OCI-LY7 (cell line): ENCODE measurements at regions not wholly inside any gene's neighbourhood (a gene's known extent, or its start where the extent isn't known, plus 50 kb on each side); places are given as distances from the start of the nearest gene placed in this dataset.

ENCODE experiments used
- BruUV-seq: library from RNA; stranded (reverse); fragments of 400-500 nt; replicated peaks from 2 replicates; lab custom pipeline; 2021; lab: Mats Ljungman, UMichigan
- CTCF ChIA-PET: fragments of 300-600 bp; sonication (Branson Sonifier 250); formaldehyde crosslinking; loops from one replicate; lab custom pipeline; 2022; ENCODE audit warnings: antibody characterized with exemption; ENCODE audit not compliant: unreplicated experiment; lab: Charles Lee
- POLR2A ChIA-PET: fragments of 300-600 bp; sonication (Branson Sonifier 250); formaldehyde crosslinking; loops from one replicate; lab custom pipeline; 2022; ENCODE audit warnings: antibody characterized with exemption; lab: Charles Lee
- DNase-seq: peaks from one replicate; pipeline ENCODE4 v3.0.0-alpha.2; 2015; ENCODE audit warnings: low spot score
- H2AFZ ChIP-seq: fragments of 200-600 bp; sonication (generic), shearing (Covaris generic); 2 replicates; pipeline ENCODE4 v1.6.1; 2014; ENCODE audit warnings: mild to moderate bottlenecking, antibody characterized with exemption, low read length, moderate library complexity
- H3K27ac ChIP-seq: fragments of 200-600 bp; sonication (generic); 2 replicates; pipeline ENCODE4 v1.5.1; 2014; ENCODE audit warnings: mixed run types, low read depth, mild to moderate bottlenecking, moderate library complexity, low read length, inconsistent platforms; ENCODE audit not compliant: poor library complexity, severe bottlenecking
- H3K36me3 ChIP-seq: fragments of 200-600 bp; sonication (generic); 2 replicates; pipeline ENCODE4 v1.6.1; 2014; ENCODE audit warnings: mild to moderate bottlenecking, antibody characterized with exemption, low read length, moderate library complexity, mixed read lengths; ENCODE audit not compliant: insufficient read depth
- H3K4me1 ChIP-seq: fragments of 200-600 bp; sonication (generic); 2 replicates; pipeline ENCODE4 v1.5.1; 2014; ENCODE audit warnings: mild to moderate bottlenecking, low read length; ENCODE audit not compliant: insufficient read depth, poor library complexity, severe bottlenecking
- H3K4me2 ChIP-seq: fragments of 200-600 bp; sonication (generic); 2 replicates; pipeline ENCODE4 v1.6.1; 2014; ENCODE audit warnings: mild to moderate bottlenecking, low read length
- H3K4me3 ChIP-seq: fragments of 200-600 bp; sonication (generic); 2 replicates; pipeline ENCODE4 v1.5.1; 2014; ENCODE audit warnings: mild to moderate bottlenecking, low read depth, low read length; ENCODE audit not compliant: poor library complexity, severe bottlenecking
- H3K79me2 ChIP-seq: fragments of 200-600 bp; sonication (generic); 2 replicates; pipeline ENCODE4 v1.6.1; 2016; ENCODE audit warnings: low read depth, mild to moderate bottlenecking, low read length, moderate library complexity, mixed read lengths; ENCODE audit not compliant: insufficient read depth
- H3K9me2 ChIP-seq: fragments of 200-600 bp; sonication (generic); 2 replicates; pipeline ENCODE4 v1.6.1; 2016; ENCODE audit warnings: mild to moderate bottlenecking, low read length, mixed read lengths; ENCODE audit not compliant: insufficient read depth
- H3K9me3 ChIP-seq: fragments of 200-600 bp; sonication (generic); 2 replicates; pipeline ENCODE4 v1.6.1; 2014; ENCODE audit warnings: mild to moderate bottlenecking, mixed run types, low read length, mixed read lengths
- H4K20me1 ChIP-seq: fragments of 200-600 bp; sonication (generic); 2 replicates; pipeline ENCODE4 v1.6.1; 2014; ENCODE audit warnings: mild to moderate bottlenecking, antibody characterized with exemption, low read length, moderate library complexity, mixed read lengths; ENCODE audit not compliant: insufficient read depth
- CTCF ChIP-seq: fragments of 200-600 bp; sonication (generic); conservative IDR thresholded peaks from 2 replicates; pipeline ENCODE4 v1.5.1; 2014; ENCODE audit warnings: mild to moderate bottlenecking, antibody characterized with exemption, low read length, moderate library complexity, mixed read lengths
- EZH2phosphoT487 ChIP-seq: fragments of 200-600 bp; sonication (generic); IDR thresholded peaks from 2 replicates; pipeline ENCODE4 v1.6.1; 2018; ENCODE audit warnings: low read depth, borderline replicate concordance, mild to moderate bottlenecking, mixed run types, antibody characterized with exemption, low read length, moderate library complexity, mixed read lengths
- intact Hi-C: fragments of 100-400 bp; cut with micrococcal nuclease; formaldehyde crosslinking; loops from one replicate; pipeline ENCODE4 v1.10.0; 2022; ENCODE audit not compliant: unreplicated experiment

- no peak for DNase-seq
- Histone ChIP-seq H3K27ac (no peak overlapping the region), H3K79me2 (no peaks in the 10 kb centered on the region), H3K4me3 (no peak overlapping the region), H3K9me3 (no peaks in the 10 kb centered on the region), H3K36me3 (no peaks in the 10 kb centered on the region), H3K9me2 (no peaks in the 10 kb centered on the region), H2AFZ (no peak overlapping the region), H3K4me2 (no peak overlapping the region), H4K20me1 (no peaks in the 10 kb centered on the region), H3K4me1 (peaks cover 4% of the 10 kb centered on the region)
- no peak for TF ChIP-seq EZH2phosphoT487
- TF ChIP-seq CTCF, result no peak
- intact Hi-C loops, result no loop called here
- ChIA-PET POLR2A (interaction anchor here (0.6 to 1.0 kb wide), 2 partner anchors 11 to 19 kb away, joined by 3 to 5 read pairs; no protein-coding TSS in a partner anchor), CTCF (no interaction called here)
- no TSS peak for BruUV-seq
Observed at GRCh38 chr2:175233135-175233719, 51.7 kb upstream of the ATP5MC3 start.
